Esophagus muscularis mucosa (tissue), 4 donors: ENCODE measurements at regions not wholly inside any gene's neighbourhood (a gene's known extent, or its start where the extent isn't known, plus 50 kb on each side); places are given as distances from the start of the nearest gene placed in this dataset.

ENCODE experiments used
- EP300 ChIP-seq: sonication (generic); formaldehyde crosslinking; IDR thresholded peaks from one replicate; pipeline ENCODE4 v1.6.1; 2017; ENCODE audit warnings: antibody characterized with exemption
- POLR2AphosphoS5 ChIP-seq, 2 donors: sonication (generic); formaldehyde crosslinking; IDR thresholded peaks; one replicate each; pipeline ENCODE4 v1.6.1; 2017; ENCODE audit warnings: antibody characterized with exemption in 2 of 2
- TF ChIP-seq, protein P1 (sequence below), 3 experiments: fragments of 200-600 bp in 2 of 3; fragments of 450-650 bp in 1 of 3; sonication (generic) in 2 of 3; IDR thresholded peaks; one replicate each; pipeline ENCODE4 v1.5.1; 2017 to 2019; ENCODE audit warnings: antibody characterized with exemption in 3 of 3, mild to moderate bottlenecking in 2 of 3, moderate library complexity in 1 of 3

DNA sequence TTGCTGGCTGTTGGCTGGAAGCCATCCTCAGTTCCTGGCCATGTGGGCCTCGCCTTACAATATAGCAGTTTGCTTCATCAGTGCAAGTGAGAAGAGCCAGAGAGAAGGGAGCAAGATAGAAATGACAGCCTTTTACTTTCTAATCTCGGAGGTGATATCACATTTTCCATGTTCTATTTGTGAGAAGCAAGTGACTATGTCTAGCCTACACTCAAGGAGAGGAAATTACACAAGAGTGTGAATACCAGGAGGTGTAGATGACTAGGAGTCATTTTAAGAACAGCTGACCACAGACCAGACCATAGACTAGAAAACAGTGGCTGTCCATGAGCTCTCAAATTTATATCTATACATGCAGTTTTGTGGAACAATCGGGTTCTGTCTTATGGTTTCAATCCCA is 163.0 kb upstream of the NRXN3 start:
- TF ChIP-seq, protein P1, sequence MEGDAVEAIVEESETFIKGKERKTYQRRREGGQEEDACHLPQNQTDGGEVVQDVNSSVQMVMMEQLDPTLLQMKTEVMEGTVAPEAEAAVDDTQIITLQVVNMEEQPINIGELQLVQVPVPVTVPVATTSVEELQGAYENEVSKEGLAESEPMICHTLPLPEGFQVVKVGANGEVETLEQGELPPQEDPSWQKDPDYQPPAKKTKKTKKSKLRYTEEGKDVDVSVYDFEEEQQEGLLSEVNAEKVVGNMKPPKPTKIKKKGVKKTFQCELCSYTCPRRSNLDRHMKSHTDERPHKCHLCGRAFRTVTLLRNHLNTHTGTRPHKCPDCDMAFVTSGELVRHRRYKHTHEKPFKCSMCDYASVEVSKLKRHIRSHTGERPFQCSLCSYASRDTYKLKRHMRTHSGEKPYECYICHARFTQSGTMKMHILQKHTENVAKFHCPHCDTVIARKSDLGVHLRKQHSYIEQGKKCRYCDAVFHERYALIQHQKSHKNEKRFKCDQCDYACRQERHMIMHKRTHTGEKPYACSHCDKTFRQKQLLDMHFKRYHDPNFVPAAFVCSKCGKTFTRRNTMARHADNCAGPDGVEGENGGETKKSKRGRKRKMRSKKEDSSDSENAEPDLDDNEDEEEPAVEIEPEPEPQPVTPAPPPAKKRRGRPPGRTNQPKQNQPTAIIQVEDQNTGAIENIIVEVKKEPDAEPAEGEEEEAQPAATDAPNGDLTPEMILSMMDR (IDR thresholded peaks at IDR 0.05): no peak
- no peak for TF ChIP-seq EP300
- no peak for TF ChIP-seq POLR2AphosphoS5 (IDR thresholded peaks at IDR 0.05)
